ENCODE measurements at regions not wholly inside any gene's neighbourhood (a gene's known extent, or its start where the extent isn't known, plus 50 kb on each side); places are given as distances from the start of the nearest gene placed in this dataset.

- H3K27me3 Mint-ChIP-seq (ENCODE audit: low read depth, poor library complexity): peaks cover 13% of the 10 kb centered on the region
- no peaks in the 10 kb centered on the region for H3K36me3 Mint-ChIP-seq (ENCODE audit: low read depth)
- TF ChIP-seq CTCF (IDR thresholded peaks at IDR 0.05): no peak
- no peaks in the 10 kb centered on the region for H3K9me3 Mint-ChIP-seq
- no peak overlapping the region for H3K4me3 Mint-ChIP-seq
- no peaks in the 10 kb centered on the region for H3K4me1 Mint-ChIP-seq
- no peak for DNase-seq
- H3K27ac Mint-ChIP-seq: no peak overlapping the region
Measured at GRCh38 chr11:47905358-47906059, 57.4 kb upstream of the NUP160 start.

DNA sequence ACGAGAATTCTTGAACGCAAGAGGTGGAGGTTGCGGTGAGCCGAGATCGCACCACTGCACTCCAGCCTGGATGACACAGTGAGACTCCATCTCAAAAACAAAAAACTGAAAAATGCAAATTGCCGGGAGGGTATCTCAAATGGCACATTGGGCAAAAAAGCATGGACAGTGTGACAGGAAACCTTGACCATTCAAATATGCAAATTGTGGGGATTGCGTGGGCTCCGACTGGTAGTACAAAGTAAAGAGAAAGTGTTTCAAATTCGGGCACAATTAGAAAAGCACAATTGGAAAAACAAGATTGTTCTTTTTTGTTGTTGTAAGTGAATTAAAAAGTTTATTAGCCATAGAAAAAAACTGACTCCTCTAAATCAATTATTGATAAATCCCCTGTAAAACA lies 56.7 kb upstream of the NUP160 start:
- H3K36me3 Mint-ChIP-seq (ENCODE audit: low read depth): no peaks in the 10 kb centered on the region
- H3K4me1 Mint-ChIP-seq: no peaks in the 10 kb centered on the region
- H3K9me3 Mint-ChIP-seq: no peaks in the 10 kb centered on the region
- no peak overlapping the region for H3K27ac Mint-ChIP-seq
- H3K4me3 Mint-ChIP-seq: no peak overlapping the region
- DNase-seq: no peak
- H3K27me3 Mint-ChIP-seq (ENCODE audit: low read depth, poor library complexity): peaks cover 15% of the 10 kb centered on the region
- no peak for TF ChIP-seq CTCF (IDR thresholded peaks at IDR 0.05)

GRCh38 chr11:47904048-47904447 lies 55.9 kb upstream of the NUP160 start:
- no peak overlapping the region for H3K27ac Mint-ChIP-seq
- TF ChIP-seq CTCF (IDR thresholded peaks at IDR 0.05): no peak
- no peak for DNase-seq
- H3K4me1 Mint-ChIP-seq: no peaks in the 10 kb centered on the region
- H3K36me3 Mint-ChIP-seq (ENCODE audit: low read depth): no peaks in the 10 kb centered on the region
- no peak overlapping the region for H3K4me3 Mint-ChIP-seq
- peaks cover 15% of the 10 kb centered on the region for H3K27me3 Mint-ChIP-seq (ENCODE audit: low read depth, poor library complexity)
- H3K9me3 Mint-ChIP-seq: no peaks in the 10 kb centered on the region

DNA sequence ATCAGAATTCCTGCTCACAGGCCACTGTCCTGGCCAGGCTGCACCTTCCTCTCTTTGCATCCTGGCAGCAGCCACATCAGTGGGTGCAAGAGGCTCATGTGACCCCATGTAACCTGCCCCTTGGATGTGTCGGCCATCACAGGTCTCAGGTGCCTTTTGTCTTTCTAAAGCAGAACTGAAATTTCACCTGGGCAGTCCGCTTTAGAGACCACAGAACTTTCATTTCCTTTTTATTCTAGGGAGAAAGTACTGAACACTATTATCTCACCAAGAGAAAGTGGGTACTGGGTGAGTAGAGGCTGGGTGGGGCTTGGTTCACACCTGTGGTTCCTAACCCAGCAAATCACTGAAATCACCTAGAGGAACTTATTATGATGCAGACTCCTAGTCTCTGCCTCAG lies 51.7 kb upstream of the NUP160 start:
- DNase-seq: no peak
- H3K27me3 Mint-ChIP-seq (ENCODE audit: low read depth, poor library complexity): peaks cover 11% of the 10 kb centered on the region
- no peak overlapping the region for H3K27ac Mint-ChIP-seq
- TF ChIP-seq CTCF (IDR thresholded peaks at IDR 0.05): no peak
- H3K9me3 Mint-ChIP-seq: peaks cover 16% of the 10 kb centered on the region
- no peaks in the 10 kb centered on the region for H3K4me1 Mint-ChIP-seq
- no peaks in the 10 kb centered on the region for H3K36me3 Mint-ChIP-seq (ENCODE audit: low read depth)
- no peak overlapping the region for H3K4me3 Mint-ChIP-seq

Measured in nephron progenitor cell (in vitro differentiated cells).